ENCODE measurements at regions not wholly inside any gene's neighbourhood (a gene's known extent, or its start where the extent isn't known, plus 50 kb on each side); places are given as distances from the start of the nearest gene placed in this dataset.

DNA sequence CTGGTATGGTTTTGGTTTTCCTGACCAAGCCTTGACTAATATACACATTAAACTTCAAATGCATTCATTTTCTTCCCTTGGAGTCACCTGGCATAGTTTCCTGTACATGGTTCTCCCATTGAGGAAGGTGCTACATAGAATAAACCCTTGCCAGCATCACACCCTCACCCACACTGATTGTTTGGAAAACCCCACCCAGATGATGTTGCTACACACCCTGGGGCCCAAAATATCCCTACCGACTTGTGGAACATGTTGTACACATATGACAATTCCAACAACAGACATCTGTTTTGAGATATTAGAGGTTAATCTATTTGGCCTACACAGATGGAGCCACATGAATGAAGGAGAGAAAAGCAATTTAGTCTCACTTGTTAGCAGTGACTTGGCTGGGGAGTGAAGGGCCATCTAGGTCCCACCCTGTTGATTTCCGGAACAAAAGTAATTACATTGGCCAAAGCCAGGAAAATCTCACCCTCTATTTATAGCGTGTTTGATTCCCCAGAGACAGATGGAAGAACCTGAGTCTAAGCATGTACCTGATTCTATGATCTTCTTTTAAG lies 606.0 kb upstream of the BTBD3 start:
- TF ChIP-seq EZH2 (IDR thresholded peaks at IDR 0.05; ENCODE audit: borderline replicate concordance, low read length): no peak
- TF ChIP-seq, protein P1, sequence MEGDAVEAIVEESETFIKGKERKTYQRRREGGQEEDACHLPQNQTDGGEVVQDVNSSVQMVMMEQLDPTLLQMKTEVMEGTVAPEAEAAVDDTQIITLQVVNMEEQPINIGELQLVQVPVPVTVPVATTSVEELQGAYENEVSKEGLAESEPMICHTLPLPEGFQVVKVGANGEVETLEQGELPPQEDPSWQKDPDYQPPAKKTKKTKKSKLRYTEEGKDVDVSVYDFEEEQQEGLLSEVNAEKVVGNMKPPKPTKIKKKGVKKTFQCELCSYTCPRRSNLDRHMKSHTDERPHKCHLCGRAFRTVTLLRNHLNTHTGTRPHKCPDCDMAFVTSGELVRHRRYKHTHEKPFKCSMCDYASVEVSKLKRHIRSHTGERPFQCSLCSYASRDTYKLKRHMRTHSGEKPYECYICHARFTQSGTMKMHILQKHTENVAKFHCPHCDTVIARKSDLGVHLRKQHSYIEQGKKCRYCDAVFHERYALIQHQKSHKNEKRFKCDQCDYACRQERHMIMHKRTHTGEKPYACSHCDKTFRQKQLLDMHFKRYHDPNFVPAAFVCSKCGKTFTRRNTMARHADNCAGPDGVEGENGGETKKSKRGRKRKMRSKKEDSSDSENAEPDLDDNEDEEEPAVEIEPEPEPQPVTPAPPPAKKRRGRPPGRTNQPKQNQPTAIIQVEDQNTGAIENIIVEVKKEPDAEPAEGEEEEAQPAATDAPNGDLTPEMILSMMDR (conservative IDR thresholded peaks at IDR 0.05 in 1 of 2, IDR thresholded peaks at IDR 0.05 in 1 of 2; ENCODE audit: extremely low read depth in 1 of 2, insufficient read depth in 1 of 2, low read depth in 1 of 2, low read length in 2 of 2): no peak

All from mammary epithelial cell (primary cell).